Loucy (cell line): ENCODE measurements at regions not wholly inside any gene's neighbourhood (a gene's known extent, or its start where the extent isn't known, plus 50 kb on each side); places are given as distances from the start of the nearest gene placed in this dataset.

ENCODE experiments used
- CTCF ChIP-seq: fragments of 200-600 bp; sonication (generic); conservative IDR thresholded peaks from 2 replicates; pipeline ENCODE4 v1.5.1; 2014; ENCODE audit warnings: mild to moderate bottlenecking, antibody characterized with exemption, low read length
- EZH2phosphoT487 ChIP-seq: fragments of 200-600 bp; IDR thresholded peaks from 2 replicates; pipeline ENCODE4 v1.6.1; 2018; ENCODE audit warnings: antibody characterized with exemption, mild to moderate bottlenecking, moderate library complexity, borderline replicate concordance

GRCh38 chr3:175956964-175957363 lies 1097.8 kb downstream of the NAALADL2 start:
- no peak for TF ChIP-seq EZH2phosphoT487
- 0 out of 2 replicates have a peak, but pooled peaks have one; percentile 21 for TF ChIP-seq CTCF
